HL-60 (cell line): ENCODE measurements at regions not wholly inside any gene's neighbourhood (a gene's known extent, or its start where the extent isn't known, plus 50 kb on each side); places are given as distances from the start of the nearest gene placed in this dataset.

Source experiments
- DNase-seq, 2 experiments: peaks; one replicate each; pipeline ENCODE4 v3.0.0-alpha.2; 2010 to 2020; ENCODE audit warnings: low read depth in 1 of 2, low spot score in 1 of 2
- H3K27ac ChIP-seq: fragments of 250-450 bp; sonication (Bioruptor Pico); replicated peaks from 2 replicates; pipeline ENCODE4 v1.5.1; 2020; ENCODE audit warnings: mild to moderate bottlenecking, moderate library complexity
- H3K27me3 ChIP-seq: fragments of 250-450 bp; sonication (Bioruptor Pico); 2 replicates; pipeline ENCODE4 v1.5.1; 2021; ENCODE audit warnings: mild to moderate bottlenecking, moderate library complexity; ENCODE audit not compliant: insufficient read depth, poor library complexity, severe bottlenecking
- H3K4me3 ChIP-seq: replicated peaks from 2 replicates; pipeline ENCODE4 v1.5.1; 2011; ENCODE audit warnings: mild to moderate bottlenecking, control low read depth, low read length; ENCODE audit not compliant: insufficient read depth
- CTCF ChIP-seq: IDR thresholded peaks from one replicate; pipeline ENCODE4 v1.5.1; 2011; ENCODE audit warnings: low read length, control low read depth, inconsistent platforms; ENCODE audit not compliant: insufficient read depth
- GABPA ChIP-seq: IDR thresholded peaks from 2 replicates; pipeline ENCODE4 v1.6.1; 2012; ENCODE audit warnings: low read depth
- POLR2AphosphoS5 ChIP-seq: IDR thresholded peaks from 2 replicates; pipeline ENCODE4 v1.6.1; 2012; ENCODE audit warnings: low read depth
- REST ChIP-seq: IDR thresholded peaks from 2 replicates; pipeline ENCODE4 v1.6.1; 2012; ENCODE audit warnings: low read depth; ENCODE audit not compliant: insufficient replicate concordance
- SPI1 ChIP-seq: IDR thresholded peaks from 2 replicates; pipeline ENCODE4 v1.6.1; 2012; ENCODE audit warnings: low read depth, mild to moderate bottlenecking, borderline replicate concordance

- no peak for TF ChIP-seq GABPA
- TF ChIP-seq CTCF: no peak
- TF ChIP-seq POLR2AphosphoS5: no peak
- no peak for TF ChIP-seq REST
- no peak for TF ChIP-seq SPI1
- no peaks in the 10 kb centered on the region for H3K27me3 ChIP-seq
- no peak for DNase-seq
- no peak overlapping the region for H3K4me3 ChIP-seq
- H3K27ac ChIP-seq: no peak overlapping the region
Measured at GRCh38 chr15:81495780-81496467, 121.9 kb upstream of the TMC3 start.

- Histone ChIP-seq H3K4me3 (no peak overlapping the region), H3K27me3 (no peaks in the 10 kb centered on the region), H3K27ac (no peak overlapping the region)
- no peak for DNase-seq
- no peak for TF ChIP-seq REST
- TF ChIP-seq GABPA: no peak
Measured at GRCh38 chr15:81492969-81493645, 119.1 kb upstream of the TMC3 start.

- TF ChIP-seq GABPA (no peak), REST (no peak), SPI1 (no peak), CTCF (no peak), POLR2AphosphoS5 (no peak)
- no peak overlapping the region for H3K27ac ChIP-seq
- no peak overlapping the region for H3K4me3 ChIP-seq
- DNase-seq: no peak
- no peaks in the 10 kb centered on the region for H3K27me3 ChIP-seq
Measured at GRCh38 chr15:81492331-81492968, 118.4 kb upstream of the TMC3 start.
